Ovary (tissue), 7 donors: ENCODE measurements at regions not wholly inside any gene's neighbourhood (a gene's known extent, or its start where the extent isn't known, plus 50 kb on each side); places are given as distances from the start of the nearest gene placed in this dataset.

Experiments used
- DNase-seq, 5 donors: peaks; one replicate each; pipeline ENCODE4 v3.0.0-alpha.2; 2019 to 2020
- H3K27ac ChIP-seq, 2 donors: fragments of 200-600 bp; one replicate each; pipeline versions ENCODE4 v1.5.1 to v1.8.0; 2019 to 2022
- H3K27me3 ChIP-seq: fragments of 200-600 bp; one replicate; pipeline ENCODE4 v1.8.0; 2022
- H3K36me3 ChIP-seq: fragments of 200-600 bp; sonication (generic); one replicate; pipeline ENCODE4 v1.5.1; 2019
- H3K4me1 ChIP-seq: one replicate; pipeline ENCODE4 v1.8.1; 2013; ENCODE audit warnings: mild to moderate bottlenecking, moderate library complexity; ENCODE audit not compliant: insufficient read depth
- H3K4me3 ChIP-seq: fragments of 200-600 bp; sonication (generic); one replicate; pipeline ENCODE4 v1.5.1; 2017
- H3K9me3 ChIP-seq, 2 donors: fragments of 200-600 bp in 1 of 2; sonication (generic) in 1 of 2; one replicate each; pipeline versions ENCODE4 v1.5.1 to v1.8.1; 2013 to 2019; ENCODE audit warnings: mild to moderate bottlenecking in 1 of 2, moderate library complexity in 1 of 2
- CTCF ChIP-seq, 3 donors: fragments of 450-650 bp in 2 of 3; fragments of 200-600 bp in 1 of 3; IDR thresholded peaks; one replicate each; pipeline versions ENCODE4 v1.5.1 to v1.8.0; 2016 to 2022; ENCODE audit warnings: antibody characterized with exemption in 3 of 3, mild to moderate bottlenecking in 1 of 3
- EP300 ChIP-seq: sonication (generic); formaldehyde crosslinking; IDR thresholded peaks from one replicate; pipeline ENCODE4 v1.6.1; 2017; ENCODE audit warnings: antibody characterized with exemption
- POLR2A ChIP-seq: fragments of 450-650 bp; IDR thresholded peaks from one replicate; pipeline ENCODE4 v1.6.1; 2017; ENCODE audit warnings: antibody characterized with exemption, mild to moderate bottlenecking, moderate library complexity
- WGBS, 3 donors: extraction: QIAGEN DNeasy Blood & Tissue Kit in 1 of 3; methylation state at CpG; one replicate each; pipeline versions ENCODE4 v1.1.5 to v1.1.7; 2013 to 2017; 5-methylcytosine and 5-hydroxymethylcytosine counted together
- intact Hi-C, 4 donors: fragments of 100-400 bp; cut with DNase I; formaldehyde crosslinking; loops; one replicate each; pipeline versions ENCODE4 v1.11.0 to v1.15.1; 2022 to 2023
- donor health status: DM: no; HTN: no; CAD: no; lungs with moderate emphysema.
- donor health status: DM: no; HTN: no; CAD: no.
- donor health status: Bipolar disorder and iron deficiency.
- donor health status: DM: no; HTN: no; CAD: no.
- donor health status: DM: yes; HTN: yes; CAD: no.

DNA sequence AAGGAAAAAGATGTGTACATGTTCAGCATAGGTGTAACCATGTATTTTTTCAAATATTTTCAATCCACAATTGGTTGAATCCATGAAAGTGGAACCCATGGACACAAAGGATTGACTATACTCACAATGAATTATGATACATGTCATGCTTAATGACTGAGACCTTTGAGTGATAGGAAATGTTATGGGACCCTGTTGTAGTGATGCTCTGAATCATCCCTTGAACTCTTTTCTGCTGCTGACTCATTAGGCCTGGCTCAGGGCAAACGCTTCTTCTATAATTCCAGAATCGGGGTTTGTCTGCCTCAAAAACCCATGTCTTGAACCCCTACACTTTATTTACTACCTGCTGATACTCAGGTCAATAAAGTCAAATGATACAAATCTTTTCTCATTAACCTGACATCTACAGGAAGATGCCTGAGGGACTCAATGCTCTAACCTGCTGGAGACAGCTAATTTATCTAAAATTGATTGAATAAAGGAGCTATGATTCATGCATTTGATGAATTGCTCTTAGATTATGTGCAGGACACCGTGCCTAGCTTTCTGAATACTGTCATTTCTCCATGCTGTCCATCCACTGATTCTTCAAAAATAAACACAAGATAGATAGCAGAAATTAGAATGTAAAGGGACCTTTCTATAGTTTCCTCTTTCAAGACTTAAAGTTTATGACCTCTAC is 260.1 kb downstream of the PRELID2 start:
- Histone ChIP-seq H3K27ac (no peak overlapping the region), H3K4me3 (no peak overlapping the region), H3K9me3 (no peaks in the 10 kb centered on the region), H3K36me3 (no peaks in the 10 kb centered on the region), H3K27me3 (no peaks in the 10 kb centered on the region), H3K4me1 (no peaks in the 10 kb centered on the region)
- DNase-seq: no peak
- intact Hi-C loops: no loop called here
- WGBS, 3 donors: 79 to 83% (median 81%) methylated on average over 3 of the region's 3 CpGs
- TF ChIP-seq POLR2A: no peak
- no peak for TF ChIP-seq EP300
- no peak for TF ChIP-seq CTCF (IDR thresholded peaks at IDR 0.05)

GRCh38 chr5:145568581-145568980 is 266.6 kb downstream of the PRELID2 start:
- intact Hi-C loops: no loop called here
- H3K27ac ChIP-seq: no peak overlapping the region
- no peak for DNase-seq
- TF ChIP-seq POLR2A (no peak), CTCF (IDR thresholded peaks at IDR 0.05) (no peak)
- no peaks in the 10 kb centered on the region for H3K27me3 ChIP-seq
- H3K4me1 ChIP-seq: no peaks in the 10 kb centered on the region
- no peaks in the 10 kb centered on the region for H3K9me3 ChIP-seq
- H3K36me3 ChIP-seq: no peaks in the 10 kb centered on the region
- H3K4me3 ChIP-seq: no peak overlapping the region

DNA sequence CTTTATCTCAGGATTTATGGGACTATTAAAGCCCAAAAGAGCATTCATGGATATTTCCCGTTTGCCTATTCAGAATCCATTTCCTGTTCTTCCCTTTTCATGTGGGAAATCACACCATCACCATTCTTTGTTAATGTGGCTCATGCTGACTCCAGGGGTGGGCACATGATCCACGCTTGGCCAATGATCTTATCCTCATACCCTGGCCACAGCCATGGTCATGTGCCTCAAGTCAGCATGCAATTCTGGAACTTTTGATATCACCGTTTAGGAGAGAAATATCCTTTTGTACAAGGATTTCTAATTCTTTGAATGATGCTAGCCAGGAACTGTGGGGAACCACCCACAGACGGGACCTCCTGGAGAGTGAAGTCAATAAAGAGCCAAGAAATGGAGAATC is 272.2 kb downstream of the PRELID2 start:
- H3K27ac ChIP-seq: no peak overlapping the region
- intact Hi-C loops: no loop called here
- no peak for DNase-seq
- H3K27me3 ChIP-seq: no peaks in the 10 kb centered on the region
- 40 to 57% (median 52%) methylated on average over 4 of the region's 4 CpGs for WGBS, 3 donors
- no peaks in the 10 kb centered on the region for H3K36me3 ChIP-seq
- no peaks in the 10 kb centered on the region for H3K9me3 ChIP-seq
- H3K4me1 ChIP-seq: no peaks in the 10 kb centered on the region
- TF ChIP-seq CTCF (IDR thresholded peaks at IDR 0.05) (no peak), EP300 (no peak), POLR2A (no peak)
- H3K4me3 ChIP-seq: no peak overlapping the region

DNA sequence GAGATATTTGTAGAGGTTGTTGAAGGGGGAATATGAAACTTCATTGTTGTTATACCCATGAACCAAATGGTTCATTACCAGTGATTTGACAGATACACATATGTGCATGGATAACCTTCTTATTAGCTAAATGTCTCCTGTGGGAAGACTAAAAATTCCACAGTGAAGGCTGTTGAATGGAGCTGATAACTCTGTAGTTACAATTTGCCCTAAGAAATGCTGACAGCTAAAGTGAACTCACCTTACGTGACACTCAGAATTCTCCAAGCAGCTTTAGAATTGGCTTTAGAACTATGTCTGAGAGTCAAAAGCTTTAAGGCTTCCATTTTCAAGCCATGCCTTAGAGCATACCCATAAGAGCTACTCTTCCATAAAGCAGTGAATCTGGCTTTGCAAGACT is 276.9 kb downstream of the PRELID2 start:
- DNase-seq: no peak

More for the DNA sequence above, 276.9 kb downstream of the PRELID2 start:
- WGBS, 3 donors: 88 to 97% (median 95%) methylated on average over 1 of the region's 1 CpG
- Histone ChIP-seq H3K27ac (no peak overlapping the region), H3K27me3 (no peaks in the 10 kb centered on the region), H3K4me3 (no peak overlapping the region), H3K9me3 (no peaks in the 10 kb centered on the region), H3K4me1 (no peaks in the 10 kb centered on the region), H3K36me3 (no peaks in the 10 kb centered on the region)
- no peak for TF ChIP-seq CTCF (IDR thresholded peaks at IDR 0.05)
- no peak for TF ChIP-seq POLR2A
- intact Hi-C loops: no loop called here
